OCI-M2 (cell line): ENCODE measurements at regions not wholly inside any gene's neighbourhood (a gene's known extent, or its start where the extent isn't known, plus 50 kb on each side); places are given as distances from the start of the nearest gene placed in this dataset.
A peak's percentile ranks its signal among the peaks of the same experiment; 100 is the strongest.
"Not testable (repeated sequence)": the region's sequence is repeated elsewhere in the genome, so short reads cannot be mapped to it uniquely, and the experiment has no call there.

Experiments used
- DNase-seq: peaks from one replicate; lab custom pipeline; 2025; ENCODE audit not compliant: unreplicated experiment; lab: John Stamatoyannopoulos, UW

GRCh38 chr18:59038295-59039039 lies 101.2 kb upstream of the SEC11C start:
- no peak for DNase-seq

GRCh38 chr18:59039040-59039320 lies 100.7 kb upstream of the SEC11C start:
- DNase-seq: not testable (repeated sequence)

GRCh38 chr18:59039449-59039848 lies 100.2 kb upstream of the SEC11C start:
- DNase-seq: no peak

- no peak for DNase-seq
These were observed 98.9 kb upstream of the SEC11C start for GRCh38 chr18:59040770-59041148.

GRCh38 chr18:59041296-59041695 lies 98.4 kb upstream of the SEC11C start:
- DNase-seq: no peak

- DNase-seq: no peak
These were observed 97.6 kb upstream of the SEC11C start for GRCh38 chr18:59041819-59042815.

GRCh38 chr18:59044855-59045254 lies 94.8 kb upstream of the SEC11C start:
- no peak for DNase-seq

- no peak for DNase-seq
These were observed 92.2 kb upstream of the SEC11C start for GRCh38 chr18:59047321-59048047.

- no peak for DNase-seq
These were observed 91.7 kb upstream of the SEC11C start for GRCh38 chr18:59048048-59048363.

GRCh38 chr18:59048378-59048777 lies 91.3 kb upstream of the SEC11C start:
- DNase-seq: no peak

- no peak for DNase-seq
These were observed 89.7 kb upstream of the SEC11C start for GRCh38 chr18:59049721-59050660.

GRCh38 chr18:59050661-59051057 lies 89.0 kb upstream of the SEC11C start:
- DNase-seq: no peak

GRCh38 chr18:59051470-59052165 lies 88.1 kb upstream of the SEC11C start:
- no peak for DNase-seq

GRCh38 chr18:59052965-59053820 lies 86.5 kb upstream of the SEC11C start:
- no peak for DNase-seq

- DNase-seq: no peak
These were observed 85.0 kb upstream of the SEC11C start for GRCh38 chr18:59054496-59055287.

GRCh38 chr18:59055345-59056032 lies 84.2 kb upstream of the SEC11C start:
- DNase-seq: no peak

GRCh38 chr18:59056706-59057492 lies 82.8 kb upstream of the SEC11C start:
- peak; percentile 5 for DNase-seq
